ENCODE measurements at regions not wholly inside any gene's neighbourhood (a gene's known extent, or its start where the extent isn't known, plus 50 kb on each side); places are given as distances from the start of the nearest gene placed in this dataset.

DNA sequence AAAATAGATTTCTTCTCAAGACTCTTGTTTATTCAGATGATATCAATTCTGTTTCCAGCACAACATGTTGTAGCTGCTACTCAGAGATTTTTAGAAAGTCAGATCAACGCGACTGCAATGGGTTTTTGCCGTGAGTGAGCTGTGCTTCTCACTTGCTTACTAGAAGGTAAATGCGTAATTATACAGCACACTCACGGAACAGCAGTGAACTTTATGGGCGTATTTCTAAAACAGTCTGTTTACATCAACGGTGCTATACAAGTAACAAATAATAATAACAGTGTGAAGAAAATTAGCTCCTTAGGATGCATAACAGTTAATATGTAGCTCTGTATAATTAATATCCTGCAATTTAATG lies 533.6 kb downstream of the RNF144A start:
- Histone ChIP-seq H3K27me3 (ENCODE audit: control insufficient read depth, low read length) (no peaks in the 10 kb centered on the region), H3K4me3 (ENCODE audit: low read length) (no peak overlapping the region), H3F3A (ENCODE audit: control insufficient read depth, insufficient read depth) (no peaks in the 10 kb centered on the region), H3K4me1 (ENCODE audit: control insufficient read depth, low read length) (peaks cover 24% of the 10 kb centered on the region), H3K9me3 (ENCODE audit: control insufficient read depth, insufficient read depth, low read length) (no peaks in the 10 kb centered on the region), H3K79me2 (ENCODE audit: control insufficient read depth, low read length) (no peaks in the 10 kb centered on the region), H4K20me1 (ENCODE audit: control insufficient read depth, insufficient read depth, low read depth, low read length) (no peaks in the 10 kb centered on the region), H3K9me2 (replicated peaks; ENCODE audit: control insufficient read depth, low read length) (no peaks in the 10 kb centered on the region), H3K27ac (ENCODE audit: low read depth, low read length) (no peak overlapping the region), H3K36me3 (ENCODE audit: control insufficient read depth, low read length) (no peaks in the 10 kb centered on the region), H3K4me2 (ENCODE audit: low read length) (no peak overlapping the region)
- no peak for TF ChIP-seq EZH2phosphoT487 (IDR thresholded peaks at IDR 0.05; ENCODE audit: borderline replicate concordance, low read length)
- TF ChIP-seq, protein P1, sequence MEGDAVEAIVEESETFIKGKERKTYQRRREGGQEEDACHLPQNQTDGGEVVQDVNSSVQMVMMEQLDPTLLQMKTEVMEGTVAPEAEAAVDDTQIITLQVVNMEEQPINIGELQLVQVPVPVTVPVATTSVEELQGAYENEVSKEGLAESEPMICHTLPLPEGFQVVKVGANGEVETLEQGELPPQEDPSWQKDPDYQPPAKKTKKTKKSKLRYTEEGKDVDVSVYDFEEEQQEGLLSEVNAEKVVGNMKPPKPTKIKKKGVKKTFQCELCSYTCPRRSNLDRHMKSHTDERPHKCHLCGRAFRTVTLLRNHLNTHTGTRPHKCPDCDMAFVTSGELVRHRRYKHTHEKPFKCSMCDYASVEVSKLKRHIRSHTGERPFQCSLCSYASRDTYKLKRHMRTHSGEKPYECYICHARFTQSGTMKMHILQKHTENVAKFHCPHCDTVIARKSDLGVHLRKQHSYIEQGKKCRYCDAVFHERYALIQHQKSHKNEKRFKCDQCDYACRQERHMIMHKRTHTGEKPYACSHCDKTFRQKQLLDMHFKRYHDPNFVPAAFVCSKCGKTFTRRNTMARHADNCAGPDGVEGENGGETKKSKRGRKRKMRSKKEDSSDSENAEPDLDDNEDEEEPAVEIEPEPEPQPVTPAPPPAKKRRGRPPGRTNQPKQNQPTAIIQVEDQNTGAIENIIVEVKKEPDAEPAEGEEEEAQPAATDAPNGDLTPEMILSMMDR (IDR thresholded peaks at IDR 0.05; ENCODE audit: low read depth, low read length, poor library complexity, severe bottlenecking), result no peak

DNA sequence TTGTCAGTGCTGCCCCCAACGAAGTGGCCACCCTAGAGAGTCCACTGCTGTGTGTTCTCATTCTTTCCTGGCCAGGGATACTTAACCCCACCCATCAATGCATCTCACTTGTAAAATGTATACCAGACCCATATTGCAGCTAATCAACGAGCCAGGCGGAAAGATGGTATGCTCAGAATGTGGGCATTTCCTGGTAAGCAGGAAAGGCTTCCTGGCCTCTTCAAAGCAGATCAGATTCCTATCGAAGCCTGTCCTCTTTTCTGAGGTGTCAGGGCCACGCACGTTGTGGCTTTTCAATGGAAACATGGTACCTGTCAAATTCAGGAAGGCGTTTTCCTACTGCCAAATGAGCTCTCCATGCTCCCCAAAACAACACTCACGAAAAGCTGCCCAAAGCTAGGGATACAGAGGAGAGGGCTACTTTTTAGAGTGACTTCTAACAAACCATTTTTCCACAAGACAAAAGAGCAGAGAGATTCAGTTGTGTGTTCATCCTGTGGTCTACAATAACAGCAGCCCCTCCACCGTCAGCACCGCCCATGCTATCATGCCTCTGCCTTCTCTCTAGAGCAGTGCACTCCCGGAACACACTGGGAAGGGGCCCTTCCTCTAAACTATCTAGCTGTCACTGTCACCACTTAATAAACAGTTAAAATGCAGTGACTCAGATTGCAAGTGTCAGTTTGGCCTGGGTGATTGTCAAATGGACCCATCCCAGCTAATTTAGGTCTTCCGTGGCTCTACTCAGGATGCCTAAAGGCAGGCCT lies 535.1 kb downstream of the RNF144A start:
- Histone ChIP-seq H3K9me2 (replicated peaks; ENCODE audit: control insufficient read depth, low read length) (no peaks in the 10 kb centered on the region), H3K4me1 (ENCODE audit: control insufficient read depth, low read length) (peaks cover 24% of the 10 kb centered on the region), H3K9me3 (ENCODE audit: control insufficient read depth, insufficient read depth, low read length) (no peaks in the 10 kb centered on the region), H4K20me1 (ENCODE audit: control insufficient read depth, insufficient read depth, low read depth, low read length) (no peaks in the 10 kb centered on the region), H3K27ac (ENCODE audit: low read depth, low read length) (no peak overlapping the region), H3K4me2 (ENCODE audit: low read length) (no peak overlapping the region), H3K36me3 (ENCODE audit: control insufficient read depth, low read length) (no peaks in the 10 kb centered on the region), H3K79me2 (ENCODE audit: control insufficient read depth, low read length) (no peaks in the 10 kb centered on the region), H3K27me3 (ENCODE audit: control insufficient read depth, low read length) (no peaks in the 10 kb centered on the region), H3K4me3 (ENCODE audit: low read length) (no peak overlapping the region), H3F3A (ENCODE audit: control insufficient read depth, insufficient read depth) (no peaks in the 10 kb centered on the region)
- no peak for TF ChIP-seq EZH2phosphoT487 (IDR thresholded peaks at IDR 0.05; ENCODE audit: borderline replicate concordance, low read length)
- TF ChIP-seq, protein P1 (IDR thresholded peaks at IDR 0.05; ENCODE audit: low read depth, low read length, poor library complexity, severe bottlenecking), result no peak

DNA sequence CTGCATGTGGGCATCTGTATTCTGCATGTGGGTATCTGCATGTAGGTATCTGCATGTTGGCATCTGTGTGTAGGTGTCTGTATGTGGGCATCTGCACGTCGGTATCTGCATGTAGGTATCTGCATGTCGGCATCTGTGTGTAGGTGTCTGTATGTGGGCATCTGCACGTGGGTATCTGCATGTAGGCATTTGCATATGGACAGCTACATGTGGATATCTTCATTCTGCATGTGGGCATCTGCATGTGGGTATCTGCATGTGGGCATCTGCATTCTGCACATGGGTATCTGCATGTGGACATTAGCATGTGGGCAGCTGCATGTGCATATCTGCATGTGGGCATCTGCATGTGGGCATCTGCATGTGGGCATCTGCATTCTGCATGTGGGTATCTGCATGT lies 537.4 kb downstream of the RNF144A start:
- no peaks in the 10 kb centered on the region; the same call in 1 of the 2 replicates for H3K9me3 ChIP-seq (ENCODE audit: control insufficient read depth, insufficient read depth, low read length)
- H3K4me3 ChIP-seq (ENCODE audit: low read length), result no peak overlapping the region
- TF ChIP-seq EZH2phosphoT487 (IDR thresholded peaks at IDR 0.05; ENCODE audit: borderline replicate concordance, low read length), result no peak
- TF ChIP-seq, protein P1 (IDR thresholded peaks at IDR 0.05; ENCODE audit: low read depth, low read length, poor library complexity, severe bottlenecking), result no peak
- H3K27me3 ChIP-seq (ENCODE audit: control insufficient read depth, low read length), result no peaks in the 10 kb centered on the region
- no peaks in the 10 kb centered on the region for H3K79me2 ChIP-seq (ENCODE audit: control insufficient read depth, low read length)
- no peaks in the 10 kb centered on the region for H4K20me1 ChIP-seq (ENCODE audit: control insufficient read depth, insufficient read depth, low read depth, low read length)
- H3K27ac ChIP-seq (ENCODE audit: low read depth, low read length), result no peak overlapping the region
- H3K9me2 ChIP-seq (replicated peaks; ENCODE audit: control insufficient read depth, low read length), result no peaks in the 10 kb centered on the region
- peaks cover 17% of the 10 kb centered on the region for H3K4me1 ChIP-seq (ENCODE audit: control insufficient read depth, low read length)
- H3K36me3 ChIP-seq (ENCODE audit: control insufficient read depth, low read length), result no peaks in the 10 kb centered on the region
- H3K4me2 ChIP-seq (ENCODE audit: low read length), result no peak overlapping the region
- no peaks in the 10 kb centered on the region for H3F3A ChIP-seq (ENCODE audit: control insufficient read depth, insufficient read depth)

Data from DOHH2 (cell line).